Karpas-422 (cell line): ENCODE measurements at regions not wholly inside any gene's neighbourhood (a gene's known extent, or its start where the extent isn't known, plus 50 kb on each side); places are given as distances from the start of the nearest gene placed in this dataset.

Source experiments
- DNase-seq: peaks from one replicate; pipeline ENCODE4 v3.0.0-alpha.2; 2015
- H2AFZ ChIP-seq: fragments of 200-600 bp; sonication (generic); 2 replicates; pipeline ENCODE4 v1.6.1; 2014; ENCODE audit warnings: antibody characterized with exemption, low read length, mixed read lengths
- H3K27ac ChIP-seq: fragments of 200-600 bp; sonication (generic); 2 replicates; pipeline ENCODE4 v1.5.1; 2014; ENCODE audit warnings: mild to moderate bottlenecking, low read length, moderate library complexity
- H3K27me3 ChIP-seq: fragments of 200-600 bp; sonication (generic); 2 replicates; pipeline ENCODE4 v1.6.1; 2014; ENCODE audit warnings: low read length, mixed read lengths
- H3K36me3 ChIP-seq: fragments of 200-600 bp; sonication (generic); 2 replicates; pipeline ENCODE4 v1.6.1; 2014; ENCODE audit warnings: low read length, mixed read lengths; ENCODE audit not compliant: insufficient read depth
- H3K4me1 ChIP-seq: fragments of 200-600 bp; sonication (generic); 2 replicates; pipeline ENCODE4 v1.6.1; 2014; ENCODE audit warnings: mild to moderate bottlenecking, low read length, mixed read lengths
- H3K4me2 ChIP-seq: fragments of 200-600 bp; sonication (generic); 2 replicates; pipeline ENCODE4 v1.6.1; 2014; ENCODE audit warnings: low read length, low read depth, mild to moderate bottlenecking; ENCODE audit not compliant: poor library complexity, severe bottlenecking
- H3K4me3 ChIP-seq: fragments of 200-600 bp; sonication (generic); 2 replicates; pipeline ENCODE4 v1.5.1; 2014; ENCODE audit warnings: mild to moderate bottlenecking, antibody characterized with exemption, low read length, mixed read lengths
- H3K79me2 ChIP-seq: fragments of 200-600 bp; sonication (generic); 2 replicates; pipeline ENCODE4 v1.6.1; 2014; ENCODE audit warnings: mild to moderate bottlenecking, low read length, mixed read lengths
- H3K9ac ChIP-seq: fragments of 200-600 bp; sonication (generic); 2 replicates; pipeline ENCODE4 v1.6.0; 2014; ENCODE audit warnings: low read length
- H3K9me2 ChIP-seq: fragments of 200-600 bp; sonication (generic), shearing (Covaris generic); replicated peaks from 2 replicates; pipeline ENCODE4 v1.6.0; 2014; ENCODE audit warnings: mild to moderate bottlenecking, low read length, moderate library complexity; ENCODE audit not compliant: insufficient read depth
- H3K9me3 ChIP-seq: fragments of 300-700, 200-600 bp; sonication (generic); 2 replicates; pipeline ENCODE4 v1.6.1; 2014; ENCODE audit warnings: low read length, mixed read lengths
- H4K20me1 ChIP-seq: fragments of 200-600 bp; sonication (generic); 2 replicates; pipeline ENCODE4 v1.6.1; 2014; ENCODE audit warnings: mild to moderate bottlenecking, antibody characterized with exemption, low read length, low read depth; ENCODE audit not compliant: insufficient read depth

GRCh38 chr13:65445340-65445739, 1784.8 kb downstream of the PCDH9 start:
- Histone ChIP-seq H3K27me3 (no peaks in the 10 kb centered on the region), H3K27ac (no peak overlapping the region), H2AFZ (no peak overlapping the region), H3K9me2 (no peaks in the 10 kb centered on the region), H3K4me1 (no peaks in the 10 kb centered on the region), H3K9ac (no peak overlapping the region), H3K36me3 (no peaks in the 10 kb centered on the region), H3K9me3 (peaks cover 19% of the 10 kb centered on the region), H3K79me2 (no peaks in the 10 kb centered on the region), H3K4me2 (no peak overlapping the region), H3K4me3 (no peak overlapping the region), H4K20me1 (no peaks in the 10 kb centered on the region)
- DNase-seq = no peak

GRCh38 chr13:65435590-65435989, 1794.5 kb downstream of the PCDH9 start:
- Histone ChIP-seq H3K4me2 (no peak overlapping the region), H3K36me3 (no peaks in the 10 kb centered on the region), H3K4me3 (no peak overlapping the region), H3K79me2 (no peaks in the 10 kb centered on the region), H3K9me3 (peaks cover 6% of the 10 kb centered on the region), H4K20me1 (no peaks in the 10 kb centered on the region), H2AFZ (no peak overlapping the region), H3K9ac (no peak overlapping the region), H3K27ac (no peak overlapping the region), H3K9me2 (no peaks in the 10 kb centered on the region), H3K27me3 (no peaks in the 10 kb centered on the region), H3K4me1 (no peaks in the 10 kb centered on the region)
- no peak for DNase-seq

GRCh38 chr13:65417953-65418352, 1812.2 kb downstream of the PCDH9 start:
- DNase-seq = no peak

GRCh38 chr13:65416784-65417183, 1813.4 kb downstream of the PCDH9 start:
- DNase-seq = no peak
- Histone ChIP-seq H3K36me3 (no peaks in the 10 kb centered on the region), H3K4me1 (no peaks in the 10 kb centered on the region), H3K9me2 (no peaks in the 10 kb centered on the region), H3K27me3 (no peaks in the 10 kb centered on the region), H3K79me2 (no peaks in the 10 kb centered on the region), H4K20me1 (no peaks in the 10 kb centered on the region), H3K9ac (no peak overlapping the region), H3K27ac (no peak overlapping the region), H3K4me3 (no peak overlapping the region), H2AFZ (no peak overlapping the region; the same call in 1 of the 2 replicates), H3K9me3 (no peaks in the 10 kb centered on the region; the same call in none of the 2 replicates), H3K4me2 (no peak overlapping the region)

More at GRCh38 chr13:65417953-65418352, 1812.2 kb downstream of the PCDH9 start:
- H3K4me2 ChIP-seq = no peak overlapping the region
- H3K4me3 ChIP-seq = no peak overlapping the region
- no peaks in the 10 kb centered on the region; the same call in none of the 2 replicates for H3K9me3 ChIP-seq
- no peaks in the 10 kb centered on the region for H3K27me3 ChIP-seq
- H3K36me3 ChIP-seq = no peaks in the 10 kb centered on the region
- H3K9ac ChIP-seq = no peak overlapping the region
- no peaks in the 10 kb centered on the region for H3K9me2 ChIP-seq
- H3K4me1 ChIP-seq = no peaks in the 10 kb centered on the region
- peak overlapping the region; percentile 48 for H2AFZ ChIP-seq
- H4K20me1 ChIP-seq = no peaks in the 10 kb centered on the region
- no peaks in the 10 kb centered on the region for H3K79me2 ChIP-seq
- no peak overlapping the region for H3K27ac ChIP-seq

- Histone ChIP-seq H2AFZ (peak overlapping the region; percentile 19; the same call in 1 of the 2 replicates), H3K9me3 (no peaks in the 10 kb centered on the region; the same call in 1 of the 2 replicates), H3K4me3 (no peak overlapping the region), H4K20me1 (no peaks in the 10 kb centered on the region), H3K27me3 (no peaks in the 10 kb centered on the region), H3K9me2 (no peaks in the 10 kb centered on the region), H3K9ac (no peak overlapping the region), H3K4me1 (no peaks in the 10 kb centered on the region), H3K27ac (no peak overlapping the region), H3K4me2 (no peak overlapping the region), H3K36me3 (no peaks in the 10 kb centered on the region), H3K79me2 (no peaks in the 10 kb centered on the region)
- no peak for DNase-seq
Measured at GRCh38 chr13:65414187-65414586, 1815.9 kb downstream of the PCDH9 start.

- no peak for DNase-seq
- no peaks in the 10 kb centered on the region for H3K4me1 ChIP-seq
Measured at GRCh38 chr13:65411521-65411920, 1818.6 kb downstream of the PCDH9 start.

GRCh38 chr13:65410791-65411190, 1819.3 kb downstream of the PCDH9 start:
- Histone ChIP-seq H3K4me2 (no peak overlapping the region), H3K4me1 (no peaks in the 10 kb centered on the region), H4K20me1 (no peaks in the 10 kb centered on the region), H3K4me3 (no peak overlapping the region), H3K27me3 (no peaks in the 10 kb centered on the region), H3K36me3 (no peaks in the 10 kb centered on the region), H2AFZ (no peak overlapping the region), H3K9me3 (no peaks in the 10 kb centered on the region; the same call in 1 of the 2 replicates), H3K79me2 (no peaks in the 10 kb centered on the region), H3K9ac (no peak overlapping the region), H3K27ac (no peak overlapping the region), H3K9me2 (no peaks in the 10 kb centered on the region)
- no peak for DNase-seq

More at GRCh38 chr13:65411521-65411920, 1818.6 kb downstream of the PCDH9 start:
- Histone ChIP-seq H4K20me1 (no peaks in the 10 kb centered on the region), H2AFZ (no peak overlapping the region), H3K27ac (no peak overlapping the region), H3K36me3 (no peaks in the 10 kb centered on the region), H3K4me2 (no peak overlapping the region), H3K9me3 (no peaks in the 10 kb centered on the region; the same call in 1 of the 2 replicates), H3K4me3 (no peak overlapping the region), H3K79me2 (no peaks in the 10 kb centered on the region), H3K27me3 (no peaks in the 10 kb centered on the region), H3K9ac (no peak overlapping the region), H3K9me2 (no peaks in the 10 kb centered on the region)

GRCh38 chr13:65401315-65401714, 1828.8 kb downstream of the PCDH9 start:
- H2AFZ ChIP-seq = peak overlapping the region; percentile 63; the same call in 1 of the 2 replicates
- H3K4me2 ChIP-seq = no peak overlapping the region
- no peak overlapping the region for H3K9ac ChIP-seq
- no peaks in the 10 kb centered on the region; the same call in 1 of the 2 replicates for H3K9me3 ChIP-seq
- no peaks in the 10 kb centered on the region for H3K9me2 ChIP-seq
- no peaks in the 10 kb centered on the region for H3K79me2 ChIP-seq
- no peaks in the 10 kb centered on the region for H3K36me3 ChIP-seq
- no peak overlapping the region for H3K27ac ChIP-seq
- no peaks in the 10 kb centered on the region for H4K20me1 ChIP-seq
- H3K27me3 ChIP-seq = no peaks in the 10 kb centered on the region
- H3K4me1 ChIP-seq = no peaks in the 10 kb centered on the region
- DNase-seq = no peak
- no peak overlapping the region for H3K4me3 ChIP-seq
